ENCODE measurements at regions not wholly inside any gene's neighbourhood (a gene's known extent, or its start where the extent isn't known, plus 50 kb on each side); places are given as distances from the start of the nearest gene placed in this dataset.

DNA sequence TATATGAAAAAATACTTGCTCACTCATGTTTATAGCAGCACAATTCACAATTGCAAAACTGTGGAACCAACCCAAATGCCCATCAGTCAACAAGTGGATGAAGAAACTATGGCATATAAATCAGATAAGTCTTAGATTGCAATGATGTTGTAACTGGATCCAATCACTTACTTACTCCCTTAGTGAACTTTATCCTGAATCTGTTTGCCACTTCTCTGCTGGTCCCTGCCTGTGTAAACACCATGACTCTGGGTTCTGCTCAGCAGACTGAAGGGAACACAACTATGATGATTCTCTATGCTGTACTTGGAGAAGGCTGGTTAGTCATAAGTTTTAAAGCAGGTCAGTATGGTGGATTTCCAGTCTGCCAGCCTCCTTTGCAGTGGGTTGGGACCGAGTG lies 391.2 kb downstream of the RWDD3 start:
- H3K4me2 ChIP-seq (replicated peaks; ENCODE audit: extremely low read depth, low read length, poor library complexity, severe bottlenecking), result no peak overlapping the region
- Mint-ChIP-seq H3K27me3 (ENCODE audit: low read depth in 3 of 3) (peaks cover 0 to 1% (median 0%) of the 10 kb centered on the region in 3 donors), H3K4me1 (no peaks in the 10 kb centered on the region), H3K9me3 (peaks cover 2 to 29% (median 10%) of the 10 kb centered on the region in 7 donors), H3K27ac (no peak overlapping the region), H3K4me3 (no peak overlapping the region), H3K36me3 (no peaks in the 10 kb centered on the region)
- no peak overlapping the region for H2AFZ ChIP-seq (ENCODE audit: insufficient read depth, low read depth, low read length, poor library complexity, severe bottlenecking)
- H3K9ac ChIP-seq (ENCODE audit: insufficient read depth, low read length, poor library complexity, severe bottlenecking), result no peak overlapping the region
- peaks cover 15 to 21% of the 10 kb centered on the region in 2 donors for H3K9me3 ChIP-seq (replicated peaks in 1 of 2; ENCODE audit: control insufficient read depth in 1 of 2, insufficient read depth in 1 of 2, low read length in 2 of 2)
- intact Hi-C loops (cut with micrococcal nuclease), result no loop called here
- H3K36me3 ChIP-seq (replicated peaks in 1 of 2; ENCODE audit: control insufficient read depth in 1 of 2, insufficient read depth in 2 of 2, low read length in 2 of 2), result no peaks in the 10 kb centered on the region
- DNase-seq, result no peak
- no peak overlapping the region for H3K4me3 ChIP-seq (replicated peaks in 1 of 3; ENCODE audit: low read depth in 2 of 3, low read length in 3 of 3)
- no peak overlapping the region for H3K27ac ChIP-seq (ENCODE audit: low read depth in 1 of 2, low read length in 2 of 2)
- no peaks in the 10 kb centered on the region for H4K20me1 ChIP-seq (ENCODE audit: insufficient read depth, low read length)
- H3K4me1 ChIP-seq (ENCODE audit: control insufficient read depth in 1 of 2, insufficient read depth in 2 of 2, low read length in 2 of 2), result no peaks in the 10 kb centered on the region
- no peak for TF ChIP-seq CTCF (IDR thresholded peaks at IDR 0.05)
- WGBS (ENCODE audit: insufficient coverage), result 100% methylated on average over 1 of the region's 1 CpG
- H3K79me2 ChIP-seq (ENCODE audit: insufficient read depth, low read length), result no peaks in the 10 kb centered on the region
- no peaks in the 10 kb centered on the region for H3K27me3 ChIP-seq (ENCODE audit: control insufficient read depth in 2 of 2, insufficient read depth in 2 of 2, low read length in 2 of 2)

DNA sequence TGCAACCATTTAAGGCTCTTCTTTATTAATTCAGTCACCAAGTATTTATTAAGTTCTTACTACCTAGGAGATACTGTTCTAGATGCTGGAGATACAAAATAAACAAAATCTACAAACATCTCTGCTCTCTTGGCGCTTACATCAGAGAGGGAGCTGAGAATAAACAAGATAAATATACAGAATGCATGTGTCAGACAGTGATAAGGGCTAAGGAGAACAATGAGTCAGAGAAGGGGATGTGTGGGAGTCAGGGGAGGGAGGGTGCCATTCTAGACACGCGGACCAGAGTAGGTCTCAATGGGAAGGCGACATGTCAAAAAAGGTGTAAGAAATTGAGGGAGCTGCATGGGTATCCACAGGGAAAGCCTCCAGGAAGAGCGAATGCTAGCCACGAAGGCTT lies 393.2 kb downstream of the RWDD3 start:
- DNase-seq, result no peak
- Mint-ChIP-seq H3K36me3 (no peaks in the 10 kb centered on the region), H3K4me1 (no peaks in the 10 kb centered on the region), H3K27me3 (ENCODE audit: low read depth in 3 of 3) (peaks cover 0 to 1% (median 0%) of the 10 kb centered on the region in 3 donors), H3K27ac (no peak overlapping the region), H3K9me3 (peaks cover 0 to 22% (median 9%) of the 10 kb centered on the region in 7 donors), H3K4me3 (no peak overlapping the region)
- H3K9me3 ChIP-seq (replicated peaks in 1 of 2; ENCODE audit: control insufficient read depth in 1 of 2, insufficient read depth in 1 of 2, low read length in 2 of 2), result peaks cover 15 to 17% of the 10 kb centered on the region in 2 donors
- no peaks in the 10 kb centered on the region for H3K27me3 ChIP-seq (ENCODE audit: control insufficient read depth in 2 of 2, insufficient read depth in 2 of 2, low read length in 2 of 2)
- no peaks in the 10 kb centered on the region for H3K36me3 ChIP-seq (replicated peaks in 1 of 2; ENCODE audit: control insufficient read depth in 1 of 2, insufficient read depth in 2 of 2, low read length in 2 of 2)
- no peak overlapping the region for H3K4me3 ChIP-seq (replicated peaks in 1 of 3; ENCODE audit: low read depth in 2 of 3, low read length in 3 of 3)
- 79% methylated on average over 5 of the region's 6 CpGs for WGBS (ENCODE audit: insufficient coverage)
- no peak overlapping the region for H3K27ac ChIP-seq (ENCODE audit: low read depth in 1 of 2, low read length in 2 of 2)
- no peaks in the 10 kb centered on the region for H4K20me1 ChIP-seq (ENCODE audit: insufficient read depth, low read length)
- H3K9ac ChIP-seq (ENCODE audit: insufficient read depth, low read length, poor library complexity, severe bottlenecking), result no peak overlapping the region
- H3K4me1 ChIP-seq (ENCODE audit: control insufficient read depth in 1 of 2, insufficient read depth in 2 of 2, low read length in 2 of 2), result no peaks in the 10 kb centered on the region
- H2AFZ ChIP-seq (ENCODE audit: insufficient read depth, low read depth, low read length, poor library complexity, severe bottlenecking), result no peak overlapping the region
- TF ChIP-seq CTCF (IDR thresholded peaks at IDR 0.05), result no peak
- H3K4me2 ChIP-seq (replicated peaks; ENCODE audit: extremely low read depth, low read length, poor library complexity, severe bottlenecking), result no peak overlapping the region
- no peaks in the 10 kb centered on the region for H3K79me2 ChIP-seq (ENCODE audit: insufficient read depth, low read length)
- intact Hi-C loops (cut with micrococcal nuclease), result no loop called here

Measured in CD14-positive monocyte (primary cell).